GM19463 (cell line): ENCODE measurements at regions not wholly inside any gene's neighbourhood (a gene's known extent, or its start where the extent isn't known, plus 50 kb on each side); places are given as distances from the start of the nearest gene placed in this dataset.
"Not testable (repeated sequence)": the region's sequence is repeated elsewhere in the genome, so short reads cannot be mapped to it uniquely, and the experiment has no call there.

Experiments used
- ATAC-seq: cut with Tn5 transposase; IDR thresholded peaks from one replicate; pipeline ENCODE4 v1.9.1; 2021; ENCODE audit warnings: mild to moderate bottlenecking, moderate library complexity; ENCODE audit not compliant: unreplicated experiment

DNA sequence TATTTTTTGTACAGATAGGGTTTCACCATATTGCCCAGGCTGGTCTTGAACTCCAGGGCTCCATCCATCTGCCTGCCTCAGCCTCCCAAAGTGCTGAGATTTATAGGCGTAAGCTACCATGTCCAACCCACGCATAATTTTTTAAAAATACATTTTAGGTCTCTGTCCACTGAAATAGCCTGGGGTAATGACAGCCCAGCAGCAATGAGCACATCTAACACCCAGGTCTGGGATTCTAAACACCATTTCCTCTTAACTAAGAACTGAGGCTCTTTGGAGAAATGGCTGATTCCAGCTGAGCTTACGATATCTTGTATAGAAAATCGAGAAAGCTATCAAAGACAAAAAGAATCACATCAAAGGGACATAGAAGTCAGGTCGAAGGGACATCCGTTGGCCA, 245.3 kb downstream of the PARN start:
- no peak for ATAC-seq

DNA sequence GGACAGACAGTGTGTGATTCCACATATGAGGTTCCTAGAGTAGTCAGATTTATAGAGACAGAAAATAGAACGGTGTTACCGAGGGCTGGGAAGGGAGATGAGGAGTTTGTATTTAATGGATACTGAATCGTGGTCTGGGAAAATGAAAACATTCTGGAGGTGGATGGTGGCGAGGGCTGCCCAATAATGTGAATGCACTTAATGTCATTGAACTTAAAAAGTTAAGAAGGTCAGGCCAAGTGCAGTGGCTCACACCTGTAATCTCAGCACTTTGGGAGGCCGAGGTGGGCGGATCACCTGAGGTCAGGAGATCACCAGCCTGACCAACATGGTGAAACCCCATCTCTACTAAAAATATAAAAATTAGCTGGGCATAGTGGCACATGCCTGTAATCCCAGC, 246.2 kb downstream of the PARN start:
- ATAC-seq: not testable (repeated sequence)

- ATAC-seq: no peak
These were observed 251.2 kb downstream of the PARN start for GRCh38 chr16:14378689-14379467.

DNA sequence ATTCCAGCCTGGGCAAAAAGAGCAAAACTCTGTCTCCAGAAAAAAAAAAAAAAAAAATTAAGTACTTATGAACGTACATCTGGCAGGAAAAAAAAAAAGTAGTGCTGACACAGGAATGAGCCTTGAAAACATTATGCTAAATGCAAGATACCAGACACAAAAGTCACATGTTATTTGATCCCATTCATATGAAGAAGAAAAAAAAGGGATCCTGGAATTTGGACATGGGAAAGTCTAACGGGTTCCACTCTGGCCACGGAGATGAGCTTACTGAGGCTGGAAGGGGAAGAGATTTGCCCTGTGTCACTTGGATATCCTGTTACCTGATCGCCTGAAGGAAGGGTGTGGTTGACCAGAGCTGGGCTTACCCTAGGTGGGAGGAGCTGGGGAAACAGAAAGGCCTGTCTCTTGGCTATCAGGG, 251.9 kb downstream of the PARN start:
- no peak for ATAC-seq

- ATAC-seq: no peak
These were observed 252.7 kb downstream of the PARN start for GRCh38 chr16:14377326-14377725.

GRCh38 chr16:14375132-14375491, 254.9 kb downstream of the PARN start:
- no peak for ATAC-seq

DNA sequence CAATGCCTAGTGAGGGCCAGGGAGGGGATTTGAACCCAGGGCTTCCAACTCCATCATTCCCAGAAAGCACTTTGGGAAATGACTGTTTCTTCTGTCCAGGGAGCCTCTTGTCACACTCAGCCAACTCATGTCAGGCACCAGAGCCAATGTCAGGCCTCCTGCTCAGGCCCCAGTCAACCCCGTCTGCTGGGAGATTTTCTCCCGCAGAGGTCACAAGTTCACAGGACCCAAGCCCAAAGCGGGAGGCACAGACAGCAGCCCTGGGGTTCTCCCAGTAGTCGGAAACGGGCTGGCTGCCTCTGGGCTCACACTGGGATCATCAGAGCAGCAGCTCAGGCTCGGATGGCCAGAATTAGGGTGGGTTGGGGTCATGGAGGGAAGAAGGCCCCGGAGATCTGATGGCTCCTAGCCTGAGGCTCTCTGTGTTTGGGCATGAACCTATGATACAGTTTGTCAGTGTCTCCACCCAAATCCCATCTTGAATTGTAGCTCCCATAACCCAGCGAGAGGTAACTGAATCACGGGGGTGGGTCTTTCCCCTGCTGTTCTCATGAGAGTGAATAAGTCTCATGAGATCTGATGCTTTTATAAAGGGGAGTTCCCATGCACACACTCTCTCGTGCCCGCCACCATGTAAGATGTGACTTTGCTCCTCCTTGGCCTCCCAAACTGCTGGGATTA, 255.5 kb downstream of the PARN start:
- no peak for ATAC-seq

DNA sequence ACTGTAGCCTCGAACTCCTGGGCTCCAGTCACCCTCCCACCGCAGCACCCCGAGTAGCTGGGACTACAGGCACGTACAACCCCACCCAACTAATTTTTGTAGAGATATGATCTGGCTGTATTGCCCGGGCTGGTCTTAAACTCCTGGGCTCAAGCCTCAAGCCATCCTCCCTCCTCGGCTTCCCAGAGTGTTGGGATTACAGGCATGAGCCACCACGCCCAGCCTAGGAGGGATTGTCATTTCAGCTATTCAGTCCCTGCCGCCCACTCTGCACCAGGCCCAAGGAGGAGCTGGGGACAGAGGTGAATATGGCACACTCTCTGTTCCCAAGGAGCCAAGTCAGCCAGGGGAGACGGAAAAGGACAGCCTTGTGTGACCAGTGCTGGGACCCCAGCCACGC, 256.2 kb downstream of the PARN start:
- no peak for ATAC-seq

DNA sequence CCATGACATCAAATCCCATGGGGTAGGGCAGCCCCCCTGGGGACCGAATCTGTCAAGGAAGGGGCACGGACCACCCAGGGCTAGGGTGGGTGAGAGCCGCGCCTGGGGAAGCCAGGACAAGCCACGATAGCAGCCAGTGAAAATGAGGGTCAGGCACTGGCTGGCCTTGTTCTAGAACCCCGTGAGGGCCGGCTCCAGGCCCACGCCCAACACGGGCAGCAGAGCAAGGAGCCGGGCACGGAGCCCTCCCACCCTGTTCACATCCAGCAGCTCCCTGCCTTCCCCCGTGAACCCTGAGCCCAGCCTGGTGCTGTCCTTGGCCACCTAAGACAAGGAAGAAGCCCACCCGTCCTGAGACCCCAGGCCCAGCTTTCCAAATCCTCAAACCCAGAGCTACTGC, 256.7 kb downstream of the PARN start:
- no peak for ATAC-seq

DNA sequence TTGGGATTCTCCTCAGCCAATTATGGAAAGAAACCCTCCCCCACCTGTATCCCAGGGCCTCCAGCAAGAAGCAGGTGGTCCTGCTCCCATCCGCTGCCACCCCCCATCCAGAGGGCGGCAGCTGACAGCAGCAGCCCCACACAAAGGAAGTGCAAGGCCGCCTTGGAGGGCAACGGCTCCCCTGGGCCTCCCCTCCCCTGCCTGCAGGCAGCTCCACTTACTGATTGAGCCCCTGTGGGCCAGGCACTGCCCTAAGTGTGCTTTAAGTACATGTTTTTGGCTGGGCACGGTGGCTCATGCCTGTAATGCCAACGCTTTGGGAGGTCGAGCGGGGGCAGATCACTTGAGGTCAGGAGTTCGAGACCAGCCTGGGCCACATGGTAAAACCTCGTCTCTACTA, 257.6 kb downstream of the PARN start:
- ATAC-seq: no peak

DNA sequence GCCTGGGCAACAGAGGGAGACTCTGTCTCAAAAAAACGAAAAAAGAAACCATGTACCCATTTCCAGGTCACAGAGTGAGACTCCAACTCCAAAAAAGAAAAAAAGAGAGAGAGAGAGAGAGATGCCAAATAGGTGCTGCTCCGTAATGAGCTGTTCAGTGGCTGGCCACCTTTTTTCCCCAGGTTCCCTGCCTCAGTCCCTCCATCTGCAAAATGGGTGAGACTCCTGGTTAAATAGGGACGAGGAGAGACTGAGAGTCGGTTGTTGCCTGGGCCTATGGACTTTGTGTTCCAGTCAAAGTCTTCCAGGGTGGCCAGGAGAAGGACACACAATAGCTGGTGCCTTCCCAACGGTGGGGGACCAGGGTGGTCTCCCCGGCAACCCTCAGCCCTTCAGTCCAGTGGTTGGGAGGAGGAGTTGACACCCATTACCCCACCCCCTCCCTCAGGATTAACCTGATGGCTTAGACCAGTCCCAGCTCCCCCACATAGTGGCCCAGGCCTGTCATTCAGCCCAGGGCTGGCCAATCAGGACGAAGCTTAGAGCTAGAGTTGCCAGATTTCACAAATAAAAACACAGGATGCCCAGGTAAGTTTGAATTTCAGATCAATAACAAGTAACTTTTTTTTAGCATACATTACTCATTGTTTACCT, 258.2 kb downstream of the PARN start:
- ATAC-seq: no peak

DNA sequence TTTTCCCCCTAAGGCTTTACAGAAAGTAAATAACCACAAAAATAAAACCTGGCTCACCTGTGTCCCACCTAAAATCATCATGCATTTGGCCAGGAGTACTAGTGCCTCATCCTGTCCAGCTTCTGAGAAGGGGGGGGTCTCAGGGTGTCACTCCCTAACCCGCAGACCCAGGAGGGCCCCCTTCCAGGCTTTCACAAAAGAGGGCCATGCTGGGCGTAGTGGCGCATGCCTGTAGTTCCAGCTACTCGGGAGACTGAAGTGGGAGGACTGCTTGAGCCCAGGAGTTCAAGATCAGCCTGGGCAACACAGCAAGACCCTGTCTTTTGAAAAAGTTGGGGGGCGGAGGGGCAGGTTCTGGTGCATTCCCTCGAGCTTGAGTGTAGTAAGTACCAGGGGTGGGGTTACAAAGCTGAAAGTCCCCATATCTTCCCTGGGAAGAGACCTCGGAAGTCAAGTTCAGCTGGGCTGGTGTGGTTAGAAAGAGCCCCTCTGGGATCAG, 259.3 kb downstream of the PARN start:
- ATAC-seq: no peak

- no peak for ATAC-seq
These were observed 260.1 kb downstream of the PARN start for GRCh38 chr16:14369734-14370598.

GRCh38 chr16:14368399-14368798, 261.7 kb downstream of the PARN start:
- ATAC-seq: no peak

- no peak for ATAC-seq
These were observed 262.9 kb downstream of the PARN start for GRCh38 chr16:14366974-14367707.

DNA sequence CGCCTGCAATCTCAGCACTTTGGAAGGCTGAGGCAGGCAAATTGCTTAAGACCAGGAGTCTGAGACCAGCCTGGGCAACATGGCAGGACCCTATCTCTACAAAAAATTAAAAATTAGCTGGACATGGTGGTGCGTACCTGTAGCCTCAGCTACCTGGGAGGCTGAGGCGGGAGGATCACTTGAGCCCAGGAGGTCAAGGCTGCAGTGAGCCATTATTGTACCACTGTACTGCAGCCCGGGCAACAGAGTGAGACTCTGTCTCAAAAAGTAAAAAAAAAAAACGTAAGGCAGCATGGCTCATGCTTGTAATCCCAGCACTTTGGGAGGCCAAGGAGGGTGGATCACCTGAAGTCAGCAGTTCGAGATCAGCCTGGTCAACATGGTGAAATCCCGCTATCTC, 263.6 kb downstream of the PARN start:
- no peak for ATAC-seq

- no peak for ATAC-seq
These were observed 264.7 kb downstream of the PARN start for GRCh38 chr16:14365200-14365851.

DNA sequence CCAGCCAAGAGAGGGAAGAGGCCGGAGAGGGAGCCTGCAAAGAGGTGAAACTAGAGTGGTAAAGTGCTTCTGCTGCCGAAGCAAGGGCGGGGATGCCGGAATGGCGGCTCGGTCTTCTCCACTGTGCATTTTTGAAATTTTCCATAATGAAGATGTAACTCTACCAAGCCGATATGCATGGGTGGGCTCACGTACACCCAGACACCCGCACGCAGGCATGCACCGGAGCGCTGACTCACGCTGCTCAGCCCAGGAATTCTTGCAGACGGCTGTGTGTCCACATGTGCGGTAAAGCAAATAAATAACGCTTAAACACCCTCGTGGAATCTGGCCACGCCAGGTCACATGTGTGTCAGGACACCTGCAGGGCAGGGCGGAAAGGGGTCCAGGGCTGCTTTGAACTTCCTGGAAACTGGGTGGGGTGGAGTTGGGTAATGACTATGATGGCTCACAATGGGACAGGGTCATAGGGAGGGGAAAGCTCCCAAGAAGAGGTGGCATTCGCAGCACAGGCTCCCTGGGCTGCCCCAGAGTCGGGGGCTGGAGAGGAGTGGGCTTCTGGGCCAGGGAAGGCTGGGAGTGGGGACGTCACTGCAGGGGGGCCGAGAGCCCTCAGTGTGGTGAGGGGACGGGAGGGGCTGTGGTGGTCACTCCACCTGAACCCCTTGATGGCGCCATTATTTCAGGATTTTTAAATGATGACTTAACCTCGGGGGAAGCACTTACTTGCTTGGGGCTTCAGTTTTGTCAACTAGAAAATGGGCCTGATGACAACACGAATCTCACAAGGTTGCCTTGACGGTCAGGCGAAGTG, 265.5 kb downstream of the PARN start:
- ATAC-seq: no peak

GRCh38 chr16:14364112-14364385, 266.0 kb downstream of the PARN start:
- no peak for ATAC-seq
